T-cell (primary cell): ENCODE measurements at regions not wholly inside any gene's neighbourhood (a gene's known extent, or its start where the extent isn't known, plus 50 kb on each side); places are given as distances from the start of the nearest gene placed in this dataset.
"Not testable (repeated sequence)": the region's sequence is repeated elsewhere in the genome, so short reads cannot be mapped to it uniquely, and the experiment has no call there.

Experiments used
- ATAC-seq, 4 experiments: fragments of 200-7000 bp in 3 of 4; fragments of 150-1000 bp in 1 of 4; cut with Tn5 transposase; replicated peaks in 1 of 4; 1 replicate in 3 of 4; 2 replicates in 1 of 4; pipeline ENCODE4 v1.10.0; 2021; ENCODE audit warnings: moderate library complexity in 3 of 4, mild to moderate bottlenecking in 2 of 4, moderate number of reproducible peaks in 1 of 4
- CTCF ChIA-PET, 2 donors: fragments of 300-600 bp; sonication (Branson Sonifier 250); formaldehyde crosslinking; loops; one replicate each; lab custom pipeline; 2022; ENCODE audit warnings: antibody characterized with exemption in 2 of 2; lab: Charles Lee
- POLR2A ChIA-PET, 2 donors: fragments of 300-600 bp; sonication (Branson Sonifier 250); formaldehyde crosslinking; loops; one replicate each; lab custom pipeline; 2022; ENCODE audit warnings: antibody characterized with exemption in 2 of 2; lab: Charles Lee
- DNase-seq, 35 experiments: peaks; one replicate each; pipeline versions ENCODE4 v3.0.0 to v3.0.0-alpha.2; 2013 to 2023
- H3K27ac ChIP-seq: one replicate; pipeline ENCODE4 v1.5.1; 2013; ENCODE audit warnings: low read length
- H3K27me3 ChIP-seq, 2 experiments: replicated peaks in 1 of 2; 1 replicate in 1 of 2; 2 replicates in 1 of 2; pipeline versions ENCODE4 v1.6.1 to v1.7.0; 2013; ENCODE audit warnings: low read length in 1 of 2, mixed read lengths in 1 of 2; ENCODE audit not compliant: control insufficient read depth in 2 of 2, insufficient read depth in 2 of 2; ENCODE audit errors: extremely low read depth in 1 of 2
- H3K36me3 ChIP-seq, 2 donors: 1 replicate in 1 of 2; 2 replicates in 1 of 2; pipeline versions ENCODE4 v1.6.1 to v1.7.0; 2013; ENCODE audit warnings: low read length in 1 of 2; ENCODE audit not compliant: control insufficient read depth in 2 of 2, insufficient read depth in 1 of 2; ENCODE audit errors: extremely low read depth in 1 of 2
- H3K4me1 ChIP-seq, 2 experiments: 1 replicate in 1 of 2; 2 replicates in 1 of 2; pipeline versions ENCODE4 v1.6.1 to v1.7.0; 2013; ENCODE audit warnings: low read length in 2 of 2, mixed read lengths in 1 of 2; ENCODE audit not compliant: insufficient read depth in 2 of 2, control insufficient read depth in 1 of 2; ENCODE audit errors: extremely low read depth in 1 of 2
- H3K4me3 ChIP-seq, 2 donors: 1 replicate in 1 of 2; 2 replicates in 1 of 2; pipeline versions ENCODE4 v1.5.1 to v1.7.0; 2013; ENCODE audit warnings: mild to moderate bottlenecking in 2 of 2, low read length in 1 of 2, moderate library complexity in 1 of 2; ENCODE audit not compliant: control insufficient read depth in 1 of 2; ENCODE audit errors: extremely low read depth in 1 of 2
- H3K9me3 ChIP-seq: 2 replicates; pipeline ENCODE4 v1.7.0; 2013
- H3K27ac Mint-ChIP-seq, 2 donors: one replicate each; pipeline ENCODE4 v1.8.0; 2020 to 2021; ENCODE audit warnings: mild to moderate bottlenecking in 2 of 2, mixed read lengths in 2 of 2
- H3K27me3 Mint-ChIP-seq, 2 donors: one replicate each; pipeline ENCODE4 v1.8.0; 2021 to 2022; ENCODE audit warnings: mixed read lengths in 2 of 2
- H3K36me3 Mint-ChIP-seq: one replicate; pipeline ENCODE4 v1.8.0; 2021; ENCODE audit warnings: mixed read lengths
- H3K4me1 Mint-ChIP-seq, 3 donors: one replicate each; pipeline ENCODE4 v1.8.0; 2020 to 2022; ENCODE audit warnings: mixed read lengths in 3 of 3, mild to moderate bottlenecking in 1 of 3
- H3K4me3 Mint-ChIP-seq, 3 donors: one replicate each; pipeline ENCODE4 v1.8.0; 2020 to 2022; ENCODE audit warnings: mild to moderate bottlenecking in 3 of 3, mixed read lengths in 3 of 3, moderate library complexity in 3 of 3
- H3K9me3 Mint-ChIP-seq, 3 donors: one replicate each; pipeline ENCODE4 v1.8.0; 2020 to 2022; ENCODE audit warnings: mixed read lengths in 3 of 3
- WGBS: methylation state at CpG from one replicate; pipeline ENCODE4 v1.1.5; 2013; ENCODE audit warnings: missing lambda C conversion rate; ENCODE audit not compliant: insufficient coverage; 5-methylcytosine and 5-hydroxymethylcytosine counted together

GRCh38 chr6:115873901-115874300 is 186.8 kb downstream of the FRK start:
- Histone ChIP-seq H3K4me3 (no peak overlapping the region), H3K36me3 (no peaks in the 10 kb centered on the region), H3K9me3 (no peaks in the 10 kb centered on the region), H3K27ac (no peak overlapping the region), H3K4me1 (no peaks in the 10 kb centered on the region), H3K27me3 (no peaks in the 10 kb centered on the region)
- 100% methylated on average over 1 of the region's 1 CpG for WGBS
- ATAC-seq (no peak), DNase-seq (no peak)
- H3K36me3 Mint-ChIP-seq: no peaks in the 10 kb centered on the region
- H3K27ac Mint-ChIP-seq: no peak overlapping the region
- no peaks in the 10 kb centered on the region for H3K27me3 Mint-ChIP-seq
- ChIA-PET CTCF (no interaction called here), POLR2A (no interaction called here)
- no peaks in the 10 kb centered on the region for H3K4me1 Mint-ChIP-seq
- no peaks in the 10 kb centered on the region for H3K9me3 Mint-ChIP-seq
- H3K4me3 Mint-ChIP-seq: no peak overlapping the region

GRCh38 chr6:115870464-115870863 is 190.2 kb downstream of the FRK start:
- H3K9me3 ChIP-seq: no peaks in the 10 kb centered on the region
- DNase-seq: no peak
- 57% methylated on average over 4 of the region's 4 CpGs for WGBS
- H3K27me3 ChIP-seq: no peaks in the 10 kb centered on the region
- no peak overlapping the region for H3K4me3 Mint-ChIP-seq
- ATAC-seq: no peak
- no peaks in the 10 kb centered on the region for H3K36me3 ChIP-seq
- no peak overlapping the region for H3K27ac ChIP-seq
- H3K36me3 Mint-ChIP-seq: no peaks in the 10 kb centered on the region
- no peaks in the 10 kb centered on the region for H3K27me3 Mint-ChIP-seq
- ChIA-PET CTCF (no interaction called here), POLR2A (no interaction called here)
- no peak overlapping the region for H3K27ac Mint-ChIP-seq
- no peaks in the 10 kb centered on the region for H3K4me1 ChIP-seq
- no peaks in the 10 kb centered on the region for H3K4me1 Mint-ChIP-seq
- no peaks in the 10 kb centered on the region for H3K9me3 Mint-ChIP-seq
- no peak overlapping the region for H3K4me3 ChIP-seq

DNA sequence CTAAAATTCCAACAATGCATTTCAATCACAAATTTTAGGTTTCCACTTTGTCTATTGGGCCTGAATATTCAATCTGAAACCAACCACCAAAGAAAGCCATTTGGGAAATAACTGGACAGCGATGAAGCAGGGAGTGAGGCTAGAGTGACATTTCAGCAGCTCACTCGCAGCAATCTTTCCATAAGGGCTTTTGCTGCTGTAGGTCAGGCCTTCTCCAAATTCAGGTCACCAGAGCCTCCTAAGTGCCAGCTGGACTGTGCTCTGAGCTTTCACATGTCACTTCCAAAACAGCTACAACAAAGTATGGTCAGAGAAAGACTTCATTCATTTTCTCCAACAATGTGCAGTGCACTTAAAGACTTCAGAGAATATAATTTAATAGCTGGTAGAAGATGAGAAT is 194.8 kb downstream of the FRK start:
- Histone ChIP-seq H3K9me3 (no peaks in the 10 kb centered on the region), H3K36me3 (no peaks in the 10 kb centered on the region), H3K4me3 (no peak overlapping the region), H3K4me1 (no peaks in the 10 kb centered on the region), H3K27me3 (no peaks in the 10 kb centered on the region), H3K27ac (no peak overlapping the region)
- Mint-ChIP-seq H3K9me3 (no peaks in the 10 kb centered on the region), H3K27ac (no peak overlapping the region), H3K4me3 (no peak overlapping the region), H3K4me1 (no peaks in the 10 kb centered on the region), H3K27me3 (no peaks in the 10 kb centered on the region), H3K36me3 (no peaks in the 10 kb centered on the region)
- ATAC-seq (no peak), DNase-seq (no peak)
- ChIA-PET POLR2A (no interaction called here), CTCF (no interaction called here)
- WGBS: 71% methylated on average over 1 of the region's 2 CpGs

GRCh38 chr6:115863211-115863610 is 197.5 kb downstream of the FRK start:
- Histone ChIP-seq H3K4me3 (no peak overlapping the region), H3K4me1 (no peaks in the 10 kb centered on the region), H3K27ac (no peak overlapping the region), H3K27me3 (no peaks in the 10 kb centered on the region), H3K36me3 (no peaks in the 10 kb centered on the region), H3K9me3 (no peaks in the 10 kb centered on the region)
- ATAC-seq (no peak), DNase-seq (no peak)
- no peaks in the 10 kb centered on the region for H3K4me1 Mint-ChIP-seq
- H3K4me3 Mint-ChIP-seq: no peak overlapping the region
- H3K27me3 Mint-ChIP-seq: no peaks in the 10 kb centered on the region
- ChIA-PET POLR2A (no interaction called here), CTCF (no interaction called here)
- H3K36me3 Mint-ChIP-seq: no peaks in the 10 kb centered on the region
- H3K27ac Mint-ChIP-seq: no peak overlapping the region
- H3K9me3 Mint-ChIP-seq: no peaks in the 10 kb centered on the region

- H3K4me1 Mint-ChIP-seq, POLR2A ChIA-PET, DNase-seq, H3K4me3 Mint-ChIP-seq, H3K4me3 ChIP-seq, H3K4me1 ChIP-seq, H3K9me3 ChIP-seq, H3K27me3 ChIP-seq, CTCF ChIA-PET, H3K27ac ChIP-seq, H3K9me3 Mint-ChIP-seq, H3K27me3 Mint-ChIP-seq, H3K36me3 Mint-ChIP-seq, H3K36me3 ChIP-seq, ATAC-seq, H3K27ac Mint-ChIP-seq: not testable (repeated sequence)
- 50% methylated on average over 2 of the region's 2 CpGs for WGBS
These were observed 199.0 kb downstream of the FRK start for GRCh38 chr6:115861658-115862057.

GRCh38 chr6:115859577-115859976 is 201.1 kb downstream of the FRK start:
- H3K4me1 Mint-ChIP-seq, H3K4me3 Mint-ChIP-seq, DNase-seq, POLR2A ChIA-PET, H3K36me3 ChIP-seq, H3K27ac ChIP-seq, H3K4me3 ChIP-seq, H3K36me3 Mint-ChIP-seq, H3K9me3 ChIP-seq, H3K27me3 Mint-ChIP-seq, ATAC-seq, CTCF ChIA-PET, H3K27me3 ChIP-seq, H3K4me1 ChIP-seq, H3K27ac Mint-ChIP-seq: not testable (repeated sequence)
- no CpG with 5 or more reads among the region's 2 CpGs for WGBS
- H3K9me3 Mint-ChIP-seq: peaks cover 8 to 14% (median 13%) of the 10 kb centered on the region in 3 donors

DNA sequence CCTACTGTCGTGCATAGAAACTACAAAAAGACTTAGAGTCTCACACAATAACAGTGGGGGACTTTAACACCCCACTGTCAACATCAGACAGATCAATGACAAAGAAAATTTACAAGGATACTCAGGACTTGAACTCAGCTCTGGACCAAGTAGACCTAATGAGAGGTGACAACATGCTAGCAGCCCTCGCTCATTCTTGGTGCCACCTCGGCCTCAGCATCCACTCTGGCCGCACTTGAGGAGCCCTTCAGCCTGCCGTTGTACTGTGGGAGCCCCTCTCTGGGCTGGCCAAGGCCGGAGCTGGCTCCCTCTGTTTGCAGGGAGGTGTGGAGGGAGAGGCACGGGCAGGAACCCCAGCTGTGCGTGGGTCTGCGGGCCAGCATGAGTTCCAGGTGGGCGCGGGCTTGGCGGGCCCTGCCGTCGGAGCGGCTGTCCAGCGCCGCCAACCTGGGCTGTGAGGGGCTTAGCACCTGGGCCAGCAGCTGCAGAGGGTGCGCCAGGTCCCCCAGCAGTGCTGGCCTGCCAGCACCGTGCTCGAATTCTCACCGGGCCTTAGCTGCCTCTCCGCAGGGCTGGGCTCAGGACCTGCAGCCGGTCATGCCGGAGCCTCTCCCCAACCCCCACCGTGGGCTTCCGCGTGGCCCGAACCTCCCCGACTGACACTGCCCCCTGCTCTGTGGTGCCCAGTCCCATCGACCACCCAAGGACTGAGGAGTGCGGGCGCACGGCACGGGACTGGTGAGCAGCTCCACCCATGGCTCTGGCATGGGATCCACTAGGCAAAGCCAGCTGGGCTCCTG is 205.6 kb downstream of the FRK start:
- Mint-ChIP-seq H3K4me3 (no peak overlapping the region), H3K27me3 (peaks cover 0 to 3% of the 10 kb centered on the region in 2 donors), H3K4me1 (no peaks in the 10 kb centered on the region), H3K9me3 (peaks cover 8 to 26% (median 15%) of the 10 kb centered on the region in 3 donors), H3K36me3 (no peaks in the 10 kb centered on the region), H3K27ac (no peak overlapping the region)
- CTCF ChIA-PET: no interaction called here
- Histone ChIP-seq H3K4me3 (no peak overlapping the region), H3K4me1 (no peaks in the 10 kb centered on the region), H3K27me3 (peaks cover 0 to 2% of the 10 kb centered on the region in 2 experiments), H3K27ac (no peak overlapping the region), H3K36me3 (no peaks in the 10 kb centered on the region), H3K9me3 (no peaks in the 10 kb centered on the region)
- WGBS: 90% methylated on average over 23 of the region's 34 CpGs
- DNase-seq: no peak
- ATAC-seq: no peak
- POLR2A ChIA-PET: no interaction called here
